ENCODE measurements at regions not wholly inside any gene's neighbourhood (a gene's known extent, or its start where the extent isn't known, plus 50 kb on each side); places are given as distances from the start of the nearest gene placed in this dataset.

DNA sequence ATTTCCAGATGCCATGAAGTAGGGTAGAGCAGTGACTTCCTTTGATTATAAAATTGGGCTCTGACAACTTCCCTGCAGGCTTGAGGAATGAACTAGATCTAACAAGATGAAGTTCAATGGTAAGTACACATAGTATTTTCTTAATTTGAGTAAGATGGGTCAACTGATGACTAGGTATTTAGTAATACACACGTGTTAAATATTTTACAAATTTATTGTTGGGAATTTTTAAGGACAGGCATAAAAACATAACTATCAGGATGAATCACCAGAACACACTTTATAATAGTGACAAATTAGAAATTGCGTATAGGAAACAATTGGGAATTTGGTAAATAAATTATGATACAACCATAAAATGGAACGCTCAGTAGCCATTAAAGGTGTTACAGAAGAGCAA is 762.4 kb upstream of the SLC35B3 start:
- 75 to 78% methylated on average over 3 of the region's 3 CpGs for WGBS, 2 donors
- H3K36me3 ChIP-seq (ENCODE audit: control insufficient read depth in 1 of 2, insufficient read depth in 2 of 2, low read length in 1 of 2), result no peaks in the 10 kb centered on the region

DNA sequence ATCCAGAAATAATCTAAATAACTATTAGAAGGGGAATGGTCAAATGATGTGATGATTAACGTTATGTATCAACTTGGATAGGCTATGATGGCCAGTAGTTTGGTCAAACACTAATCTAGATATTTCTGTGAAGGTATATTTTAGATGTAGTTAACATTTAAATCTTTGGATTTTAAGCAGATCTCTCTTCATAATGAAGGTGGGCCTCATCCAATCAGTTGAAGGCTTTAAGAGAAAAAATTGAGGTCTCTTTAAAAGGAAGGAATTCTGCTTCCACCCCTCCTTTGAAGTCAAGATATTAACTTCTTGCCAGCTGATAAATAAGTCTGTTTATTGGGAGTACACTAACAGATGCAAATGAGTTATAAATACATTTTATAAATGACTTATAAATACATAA is 760.0 kb upstream of the SLC35B3 start:
- ATAC-seq (ENCODE audit: low FRiP score) (no peak), DNase-seq (no peak)
- whole genome bisulfite sequencing, 2 donors, result 47 to 53% methylated on average over 1 of the region's 1 CpG
- no peak overlapping the region for H3K4me3 ChIP-seq (ENCODE audit: low read length in 2 of 2)
- no peaks in the 10 kb centered on the region for H3K9me3 ChIP-seq (ENCODE audit: control insufficient read depth, low read length)
- H3K27ac ChIP-seq (ENCODE audit: low read depth in 1 of 2, low read length in 2 of 2), result no peak overlapping the region
- no peaks in the 10 kb centered on the region for H3K4me1 ChIP-seq (ENCODE audit: control insufficient read depth in 1 of 2, insufficient read depth in 2 of 2, low read length in 2 of 2)
- intact Hi-C loops (cut with DNase I), result no loop called here
- no peaks in the 10 kb centered on the region for H3K27me3 ChIP-seq (ENCODE audit: control insufficient read depth in 1 of 2, insufficient read depth in 2 of 2, low read length in 1 of 2)
- H3K36me3 ChIP-seq (ENCODE audit: control insufficient read depth in 1 of 2, insufficient read depth in 2 of 2, low read length in 1 of 2), result no peaks in the 10 kb centered on the region

More for the DNA sequence above, 762.4 kb upstream of the SLC35B3 start:
- Histone ChIP-seq H3K4me1 (ENCODE audit: control insufficient read depth in 1 of 2, insufficient read depth in 2 of 2, low read length in 2 of 2) (no peaks in the 10 kb centered on the region), H3K9me3 (ENCODE audit: control insufficient read depth, low read length) (no peaks in the 10 kb centered on the region), H3K4me3 (ENCODE audit: low read length in 2 of 2) (no peak overlapping the region), H3K27me3 (ENCODE audit: control insufficient read depth in 1 of 2, insufficient read depth in 2 of 2, low read length in 1 of 2) (no peaks in the 10 kb centered on the region), H3K27ac (ENCODE audit: low read depth in 1 of 2, low read length in 2 of 2) (no peak overlapping the region)
- intact Hi-C loops (cut with DNase I), result no loop called here
- ATAC-seq (ENCODE audit: low FRiP score) (no peak), DNase-seq (no peak)

DNA sequence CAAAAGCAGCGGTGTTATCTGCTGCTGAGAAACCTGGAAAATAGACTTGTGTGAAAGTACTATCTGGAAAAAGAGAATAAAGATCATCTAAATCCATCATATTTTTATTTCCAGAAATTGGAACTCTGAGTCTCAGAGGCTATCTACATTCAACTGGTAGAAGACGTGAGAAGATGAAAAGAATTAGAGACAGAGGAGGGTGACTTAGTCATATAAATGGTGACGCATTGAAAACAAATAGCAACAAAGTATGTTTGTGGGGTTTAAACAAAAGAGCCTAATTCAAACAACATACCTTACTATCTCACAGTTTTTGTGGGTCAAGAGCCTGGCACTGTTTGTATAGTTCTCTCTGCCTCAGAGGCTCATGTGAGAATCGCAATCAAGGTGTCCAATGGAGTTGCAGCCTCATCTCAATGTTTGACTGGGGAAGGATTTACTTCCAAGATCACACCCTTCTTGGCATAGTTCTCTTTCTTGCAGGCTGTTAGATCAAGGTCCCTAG is 757.1 kb upstream of the SLC35B3 start:
- 85 to 90% methylated on average over 4 of the region's 4 CpGs for WGBS, 2 donors
- H3K27ac ChIP-seq (ENCODE audit: low read depth in 1 of 2, low read length in 2 of 2), result no peak overlapping the region
- ATAC-seq (ENCODE audit: low FRiP score) (no peak), DNase-seq (no peak)
- no peaks in the 10 kb centered on the region for H3K9me3 ChIP-seq (ENCODE audit: control insufficient read depth, low read length)
- H3K4me1 ChIP-seq (ENCODE audit: control insufficient read depth in 1 of 2, insufficient read depth in 2 of 2, low read length in 2 of 2), result no peaks in the 10 kb centered on the region
- H3K36me3 ChIP-seq (ENCODE audit: control insufficient read depth in 1 of 2, insufficient read depth in 2 of 2, low read length in 1 of 2), result no peaks in the 10 kb centered on the region
- H3K27me3 ChIP-seq (ENCODE audit: control insufficient read depth in 1 of 2, insufficient read depth in 2 of 2, low read length in 1 of 2), result no peaks in the 10 kb centered on the region
- H3K4me3 ChIP-seq (ENCODE audit: low read length in 2 of 2), result no peak overlapping the region
- intact Hi-C loops (cut with DNase I), result no loop called here

DNA sequence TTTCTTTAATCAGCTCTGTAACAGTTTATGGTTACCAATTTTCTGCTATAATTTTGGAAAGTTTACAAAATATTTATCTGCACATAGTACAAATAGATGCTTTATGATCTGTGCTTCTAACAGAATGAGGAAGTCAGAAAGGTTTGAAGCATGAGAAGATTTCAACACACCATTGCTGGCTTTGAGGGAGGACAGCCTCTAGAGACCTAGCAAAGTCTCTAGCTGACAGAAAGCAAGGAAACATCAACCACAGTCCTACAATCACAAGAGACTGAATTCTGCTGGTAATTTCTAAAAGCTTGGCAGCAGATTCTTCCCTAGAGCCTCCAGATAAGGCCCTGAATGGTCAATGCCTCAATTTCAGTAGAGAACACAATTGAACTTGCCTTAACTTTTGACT is 750.8 kb upstream of the SLC35B3 start:
- Histone ChIP-seq H3K4me1 (ENCODE audit: control insufficient read depth in 1 of 2, insufficient read depth in 2 of 2, low read length in 2 of 2) (no peaks in the 10 kb centered on the region), H3K36me3 (ENCODE audit: control insufficient read depth in 1 of 2, insufficient read depth in 2 of 2, low read length in 1 of 2) (no peaks in the 10 kb centered on the region), H3K9me3 (ENCODE audit: control insufficient read depth, low read length) (no peaks in the 10 kb centered on the region), H3K27me3 (ENCODE audit: control insufficient read depth in 1 of 2, insufficient read depth in 2 of 2, low read length in 1 of 2) (no peaks in the 10 kb centered on the region), H3K27ac (ENCODE audit: low read depth in 1 of 2, low read length in 2 of 2) (no peak overlapping the region), H3K4me3 (ENCODE audit: low read length in 2 of 2) (no peak overlapping the region)
- intact Hi-C loops (cut with DNase I), result no loop called here
- ATAC-seq (ENCODE audit: low FRiP score) (no peak), DNase-seq (no peak)

DNA sequence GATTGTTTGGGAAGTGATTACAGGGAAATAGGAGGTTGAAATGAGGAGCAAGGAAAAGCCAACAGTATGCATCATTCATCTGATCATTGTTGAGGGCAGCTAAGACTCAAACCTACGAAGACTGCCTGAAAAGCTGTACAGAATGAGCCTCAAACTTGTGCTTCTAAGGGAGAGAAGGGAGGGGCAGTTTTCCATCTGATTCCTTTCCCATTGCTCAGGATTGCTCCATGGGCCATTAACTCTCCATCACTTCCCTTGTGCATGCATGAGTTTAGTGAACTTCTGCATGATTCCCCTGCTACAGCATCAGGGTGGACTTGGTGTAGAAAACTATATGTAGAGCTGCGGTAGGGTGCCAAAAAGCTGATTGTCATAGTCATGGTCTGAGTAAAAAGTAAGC is 742.7 kb upstream of the SLC35B3 start:
- no peak overlapping the region for H3K27ac ChIP-seq (ENCODE audit: low read depth in 1 of 2, low read length in 2 of 2)
- WGBS, 2 donors, result 77 to 80% methylated on average over 2 of the region's 2 CpGs
- H3K27me3 ChIP-seq (ENCODE audit: control insufficient read depth in 1 of 2, insufficient read depth in 2 of 2, low read length in 1 of 2), result no peaks in the 10 kb centered on the region
- intact Hi-C loops (cut with DNase I), result no loop called here
- H3K9me3 ChIP-seq (ENCODE audit: control insufficient read depth, low read length), result no peaks in the 10 kb centered on the region
- DNase-seq (no peak), ATAC-seq (ENCODE audit: low FRiP score) (no peak)
- H3K4me1 ChIP-seq (ENCODE audit: control insufficient read depth in 1 of 2, insufficient read depth in 2 of 2, low read length in 2 of 2), result no peaks in the 10 kb centered on the region
- H3K36me3 ChIP-seq (ENCODE audit: control insufficient read depth in 1 of 2, insufficient read depth in 2 of 2, low read length in 1 of 2), result no peaks in the 10 kb centered on the region
- H3K4me3 ChIP-seq (ENCODE audit: low read length in 2 of 2), result no peak overlapping the region

DNA sequence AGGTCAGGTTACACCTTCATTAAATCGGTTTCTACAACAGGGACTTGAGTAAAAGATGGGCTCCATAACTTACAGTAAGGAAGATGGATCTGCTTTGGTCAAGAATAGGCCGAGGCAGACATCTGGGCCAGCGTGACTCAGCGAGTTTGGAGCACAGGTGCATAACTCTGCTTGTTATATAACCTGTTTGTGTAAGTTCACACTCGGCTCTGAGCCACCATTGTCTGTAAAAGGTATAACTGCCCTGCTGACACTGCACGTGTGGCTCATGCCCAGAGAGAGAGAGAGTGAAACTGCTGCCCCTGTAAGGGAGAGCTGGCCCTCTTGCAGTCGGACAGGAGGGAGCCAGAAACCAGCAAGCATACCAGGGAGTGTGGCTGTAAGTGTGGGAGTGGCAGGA is 737.9 kb upstream of the SLC35B3 start:
- Histone ChIP-seq H3K4me1 (ENCODE audit: control insufficient read depth in 1 of 2, insufficient read depth in 2 of 2, low read length in 2 of 2) (no peaks in the 10 kb centered on the region), H3K27me3 (ENCODE audit: control insufficient read depth in 1 of 2, insufficient read depth in 2 of 2, low read length in 1 of 2) (no peaks in the 10 kb centered on the region), H3K36me3 (ENCODE audit: control insufficient read depth in 1 of 2, insufficient read depth in 2 of 2, low read length in 1 of 2) (no peaks in the 10 kb centered on the region), H3K9me3 (ENCODE audit: control insufficient read depth, low read length) (no peaks in the 10 kb centered on the region), H3K4me3 (ENCODE audit: low read length in 2 of 2) (no peak overlapping the region), H3K27ac (ENCODE audit: low read depth in 1 of 2, low read length in 2 of 2) (no peak overlapping the region)
- ATAC-seq (ENCODE audit: low FRiP score), result no peak
- intact Hi-C loops (cut with DNase I), result no loop called here
- 74% methylated on average over 7 of the region's 7 CpGs for whole genome bisulfite sequencing, 2 donors
- DNase-seq, result no peak

DNA sequence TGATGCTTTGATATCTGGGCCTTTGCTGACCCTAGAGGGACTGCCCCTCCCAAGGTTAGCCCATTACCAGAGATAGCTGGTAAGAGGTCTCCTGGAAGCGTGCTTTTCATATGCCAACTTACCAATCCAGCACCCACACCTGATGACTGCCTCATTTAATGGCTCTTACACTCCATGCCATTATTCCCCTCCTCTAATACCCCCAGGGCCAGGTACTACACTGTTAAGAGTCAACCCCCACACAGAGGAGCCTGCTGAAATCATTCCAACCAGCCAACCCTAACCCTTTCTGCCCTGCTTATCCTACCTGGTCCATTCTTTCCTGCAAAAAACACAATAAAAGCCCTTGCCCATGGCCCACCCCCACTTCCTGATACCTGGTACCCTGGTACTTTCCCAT is 736.8 kb upstream of the SLC35B3 start:
- no peaks in the 10 kb centered on the region for H3K27me3 ChIP-seq (ENCODE audit: control insufficient read depth in 1 of 2, insufficient read depth in 2 of 2, low read length in 1 of 2)
- ATAC-seq (ENCODE audit: low FRiP score) (no peak), DNase-seq (no peak)
- no peaks in the 10 kb centered on the region for H3K9me3 ChIP-seq (ENCODE audit: control insufficient read depth, low read length)
- 81 to 90% methylated on average over 1 of the region's 1 CpG for WGBS, 2 donors
- no peak overlapping the region for H3K4me3 ChIP-seq (ENCODE audit: low read length in 2 of 2)
- no peaks in the 10 kb centered on the region for H3K36me3 ChIP-seq (ENCODE audit: control insufficient read depth in 1 of 2, insufficient read depth in 2 of 2, low read length in 1 of 2)
- intact Hi-C loops (cut with DNase I), result no loop called here
- H3K4me1 ChIP-seq (ENCODE audit: control insufficient read depth in 1 of 2, insufficient read depth in 2 of 2, low read length in 2 of 2), result no peaks in the 10 kb centered on the region
- no peak overlapping the region for H3K27ac ChIP-seq (ENCODE audit: low read depth in 1 of 2, low read length in 2 of 2)

DNA sequence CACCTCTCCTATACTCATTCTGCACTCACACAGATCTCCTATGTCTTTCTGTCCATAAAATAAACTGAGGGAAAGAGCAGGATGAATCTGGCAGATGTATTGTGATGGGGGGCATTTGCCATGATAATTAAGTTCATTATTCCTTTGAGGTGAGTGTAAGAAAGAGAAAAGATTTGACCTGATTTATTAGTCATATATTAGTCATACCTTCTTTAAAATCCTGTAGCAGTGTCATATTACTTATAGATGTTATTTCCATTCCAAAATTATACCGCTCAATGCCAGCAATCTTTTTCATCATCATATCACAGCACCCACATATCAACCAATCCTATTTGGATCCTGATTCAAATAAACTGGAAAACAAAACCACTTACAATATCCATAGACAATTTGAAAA is 733.3 kb upstream of the SLC35B3 start:
- DNase-seq (no peak), ATAC-seq (ENCODE audit: low FRiP score) (no peak)
- 85 to 92% methylated on average over 1 of the region's 1 CpG for WGBS, 2 donors

DNA sequence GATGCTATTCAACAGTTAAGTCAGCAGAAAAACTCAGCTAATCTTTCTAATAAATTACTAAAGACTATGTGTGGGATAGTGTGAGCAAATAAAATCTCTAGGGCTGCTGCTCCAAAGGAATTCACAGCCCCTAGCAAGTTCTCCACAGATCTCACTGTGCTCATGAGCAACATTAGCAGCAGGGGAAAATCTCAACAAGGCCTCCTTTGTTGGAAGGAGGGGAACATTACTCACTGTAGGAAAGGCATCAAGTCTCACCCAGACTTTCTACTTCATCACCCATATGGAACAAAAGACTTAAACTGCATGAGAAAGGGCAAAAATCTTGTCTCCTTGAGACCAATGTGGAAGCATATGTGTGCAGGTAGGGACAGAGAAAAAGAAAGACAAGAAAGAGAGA is 726.4 kb upstream of the SLC35B3 start:
- ATAC-seq (ENCODE audit: low FRiP score), result no peak
- Histone ChIP-seq H3K27me3 (ENCODE audit: control insufficient read depth in 1 of 2, insufficient read depth in 2 of 2, low read length in 1 of 2) (no peaks in the 10 kb centered on the region), H3K4me1 (ENCODE audit: control insufficient read depth in 1 of 2, insufficient read depth in 2 of 2, low read length in 2 of 2) (no peaks in the 10 kb centered on the region), H3K9me3 (ENCODE audit: control insufficient read depth, low read length) (no peaks in the 10 kb centered on the region), H3K36me3 (ENCODE audit: control insufficient read depth in 1 of 2, insufficient read depth in 2 of 2, low read length in 1 of 2) (no peaks in the 10 kb centered on the region), H3K27ac (ENCODE audit: low read depth in 1 of 2, low read length in 2 of 2) (no peak overlapping the region), H3K4me3 (ENCODE audit: low read length in 2 of 2) (no peak overlapping the region)
- intact Hi-C loops (cut with DNase I), result no loop called here
- no peak for DNase-seq

More for the DNA sequence above, 733.3 kb upstream of the SLC35B3 start:
- Histone ChIP-seq H3K4me3 (ENCODE audit: low read length in 2 of 2) (no peak overlapping the region), H3K4me1 (ENCODE audit: control insufficient read depth in 1 of 2, insufficient read depth in 2 of 2, low read length in 2 of 2) (no peaks in the 10 kb centered on the region), H3K9me3 (ENCODE audit: control insufficient read depth, low read length) (no peaks in the 10 kb centered on the region), H3K36me3 (ENCODE audit: control insufficient read depth in 1 of 2, insufficient read depth in 2 of 2, low read length in 1 of 2) (no peaks in the 10 kb centered on the region), H3K27me3 (ENCODE audit: control insufficient read depth in 1 of 2, insufficient read depth in 2 of 2, low read length in 1 of 2) (no peaks in the 10 kb centered on the region), H3K27ac (ENCODE audit: low read depth in 1 of 2, low read length in 2 of 2) (no peak overlapping the region)
- intact Hi-C loops (cut with DNase I), result no loop called here
